CD14-positive monocyte (primary cell): ENCODE measurements at regions not wholly inside any gene's neighbourhood (a gene's known extent, or its start where the extent isn't known, plus 50 kb on each side); places are given as distances from the start of the nearest gene placed in this dataset.

Experiments
- DNase-seq, 3 donors: peaks; one replicate each; pipeline ENCODE4 v3.0.0-alpha.2; 2011 to 2022
- H2AFZ ChIP-seq: 2 replicates; pipeline ENCODE4 v1.6.0; 2012; ENCODE audit warnings: mild to moderate bottlenecking, low read depth, low read length, inconsistent platforms; ENCODE audit not compliant: insufficient read depth, poor library complexity, severe bottlenecking
- H3K27ac ChIP-seq, 2 donors: 1 replicate in 1 of 2; 2 replicates in 1 of 2; pipeline ENCODE4 v1.5.1; 2012 to 2013; ENCODE audit warnings: low read length in 2 of 2, control low read depth in 1 of 2, inconsistent platforms in 1 of 2, low read depth in 1 of 2, mild to moderate bottlenecking in 1 of 2
- H3K27me3 ChIP-seq, 2 donors: one replicate each; pipeline versions ENCODE4 v1.6.0 to v1.6.1; 2011 to 2013; ENCODE audit warnings: low read length in 2 of 2; ENCODE audit not compliant: control insufficient read depth in 2 of 2, insufficient read depth in 2 of 2
- H3K36me3 ChIP-seq, 2 donors: replicated peaks in 1 of 2; 1 replicate in 1 of 2; 2 replicates in 1 of 2; pipeline versions ENCODE4 v1.5.1 to v1.6.1; 2012 to 2013; ENCODE audit warnings: low read length in 2 of 2, control low read depth in 1 of 2, inconsistent platforms in 1 of 2, mild to moderate bottlenecking in 1 of 2; ENCODE audit not compliant: insufficient read depth in 2 of 2, control insufficient read depth in 1 of 2
- H3K4me1 ChIP-seq, 2 donors: 1 replicate in 1 of 2; 2 replicates in 1 of 2; pipeline versions ENCODE4 v1.5.1 to v1.6.1; 2012 to 2013; ENCODE audit warnings: low read length in 2 of 2, control low read depth in 1 of 2, inconsistent platforms in 1 of 2, mild to moderate bottlenecking in 1 of 2, moderate library complexity in 1 of 2; ENCODE audit not compliant: insufficient read depth in 2 of 2, control insufficient read depth in 1 of 2
- H3K4me2 ChIP-seq: replicated peaks from 2 replicates; pipeline ENCODE3; 2012; ENCODE audit warnings: low read length, moderate library complexity, mild to moderate bottlenecking; ENCODE audit not compliant: poor library complexity, severe bottlenecking; ENCODE audit errors: extremely low read depth
- H3K4me3 ChIP-seq, 3 experiments: fragments of 200-600 bp in 1 of 3; sonication (generic) in 1 of 3; replicated peaks in 1 of 3; 1 replicate in 2 of 3; 2 replicates in 1 of 3; pipeline ENCODE4 v1.5.1; 2011 to 2013; ENCODE audit warnings: low read length in 3 of 3, mild to moderate bottlenecking in 3 of 3, control low read depth in 2 of 3, low read depth in 2 of 3, inconsistent platforms in 1 of 3, moderate library complexity in 1 of 3
- H3K79me2 ChIP-seq: 2 replicates; pipeline ENCODE4 v1.6.0; 2012; ENCODE audit warnings: mild to moderate bottlenecking, control low read depth, inconsistent platforms, low read length, moderate library complexity; ENCODE audit not compliant: insufficient read depth
- H3K9ac ChIP-seq: 2 replicates; pipeline ENCODE4 v1.6.0; 2017; ENCODE audit warnings: low read length, mild to moderate bottlenecking; ENCODE audit not compliant: insufficient read depth, poor library complexity, severe bottlenecking
- H3K9me3 ChIP-seq, 2 donors: replicated peaks in 1 of 2; 1 replicate in 1 of 2; 2 replicates in 1 of 2; pipeline versions ENCODE4 v1.5.1 to v1.6.1; 2012 to 2013; ENCODE audit warnings: low read length in 2 of 2, control low read depth in 1 of 2; ENCODE audit not compliant: control insufficient read depth in 1 of 2, insufficient read depth in 1 of 2
- H4K20me1 ChIP-seq: 2 replicates; pipeline ENCODE4 v1.6.0; 2012; ENCODE audit warnings: mild to moderate bottlenecking, low read length, control low read depth, moderate library complexity; ENCODE audit not compliant: insufficient read depth
- H3K27ac Mint-ChIP-seq, 7 donors: one replicate each; pipeline ENCODE4 v1.8.0; 2020; ENCODE audit warnings: mild to moderate bottlenecking in 7 of 7, mixed read lengths in 7 of 7, moderate library complexity in 6 of 7, inconsistent platforms in 2 of 7
- H3K27me3 Mint-ChIP-seq, 3 donors: one replicate each; pipeline ENCODE4 v1.8.0; 2021 to 2022; ENCODE audit warnings: low read depth in 3 of 3, mild to moderate bottlenecking in 3 of 3, mixed read lengths in 3 of 3, moderate library complexity in 3 of 3, inconsistent platforms in 1 of 3
- H3K36me3 Mint-ChIP-seq, 2 donors: one replicate each; pipeline ENCODE4 v1.8.0; 2020; ENCODE audit warnings: mixed read lengths in 2 of 2, inconsistent platforms in 1 of 2, mild to moderate bottlenecking in 1 of 2
- H3K4me1 Mint-ChIP-seq: one replicate; pipeline ENCODE4 v1.8.0; 2020; ENCODE audit warnings: mild to moderate bottlenecking, mixed read lengths
- H3K4me3 Mint-ChIP-seq, 2 donors: one replicate each; pipeline ENCODE4 v1.8.0; 2020; ENCODE audit warnings: mild to moderate bottlenecking in 2 of 2, mixed read lengths in 2 of 2, moderate library complexity in 1 of 2
- H3K9me3 Mint-ChIP-seq, 7 donors: one replicate each; pipeline ENCODE4 v1.8.0; 2020 to 2022; ENCODE audit warnings: mixed read lengths in 7 of 7, mild to moderate bottlenecking in 6 of 7, moderate library complexity in 6 of 7, inconsistent platforms in 2 of 7
- CTCF ChIP-seq: fragments of 200-600 bp; IDR thresholded peaks from one replicate; pipeline ENCODE4 v1.8.0; 2022; ENCODE audit warnings: antibody characterized with exemption, mild to moderate bottlenecking
- WGBS: methylation state at CpG from one replicate; pipeline ENCODE4 v1.1.5; 2013; ENCODE audit warnings: missing lambda C conversion rate; ENCODE audit not compliant: insufficient coverage; 5-methylcytosine and 5-hydroxymethylcytosine counted together
- intact Hi-C, 2 donors: fragments of 100-400 bp; cut with micrococcal nuclease; formaldehyde crosslinking; loops; one replicate each; pipeline versions ENCODE4 v1.15.0 to v1.15.1; 2023

DNA sequence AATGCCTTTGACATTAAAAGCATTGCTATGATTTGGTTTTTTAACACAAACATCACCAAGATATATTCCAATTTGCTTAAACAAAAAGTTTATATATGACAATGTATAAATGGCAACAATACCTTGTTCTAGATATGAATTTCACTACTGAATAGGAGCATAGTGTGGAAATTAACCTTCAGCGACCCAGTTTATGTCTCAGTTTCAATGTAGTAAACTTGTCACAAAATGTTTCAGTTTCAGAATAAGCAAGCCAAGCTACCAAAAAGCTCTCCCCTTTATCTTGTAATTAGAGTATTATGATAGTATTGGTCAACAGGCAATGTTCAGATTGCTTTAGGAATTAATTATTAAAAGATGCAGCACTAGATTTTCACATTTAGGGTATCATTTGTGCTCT is 99.6 kb upstream of the PCDH15 start:
- Histone ChIP-seq H3K27ac (no peak overlapping the region), H2AFZ (no peak overlapping the region), H3K4me3 (no peak overlapping the region), H4K20me1 (no peaks in the 10 kb centered on the region), H3K9me3 (no peaks in the 10 kb centered on the region), H3K79me2 (no peaks in the 10 kb centered on the region), H3K27me3 (no peaks in the 10 kb centered on the region), H3K4me2 (no peak overlapping the region), H3K36me3 (no peaks in the 10 kb centered on the region), H3K4me1 (no peaks in the 10 kb centered on the region), H3K9ac (no peak overlapping the region)
- Mint-ChIP-seq H3K27me3 (peaks cover 0 to 2% (median 0%) of the 10 kb centered on the region in 3 donors), H3K9me3 (no peaks in the 10 kb centered on the region), H3K36me3 (no peaks in the 10 kb centered on the region), H3K27ac (no peak overlapping the region), H3K4me3 (no peak overlapping the region), H3K4me1 (no peaks in the 10 kb centered on the region)
- TF ChIP-seq CTCF: no peak
- intact Hi-C loops: no loop called here
- no peak for DNase-seq
- WGBS: no CpG with 5 or more reads among the region's 1 CpG

GRCh38 chr10:54880996-54881395 is 80.0 kb upstream of the PCDH15 start:
- H3K27me3 ChIP-seq: no peaks in the 10 kb centered on the region
- H3K27ac Mint-ChIP-seq: no peak overlapping the region
- intact Hi-C loops: no loop called here
- no peaks in the 10 kb centered on the region for H3K36me3 ChIP-seq
- H3K27ac ChIP-seq: no peak overlapping the region
- TF ChIP-seq CTCF: no peak
- no peaks in the 10 kb centered on the region for H3K4me1 ChIP-seq
- H3K9me3 Mint-ChIP-seq: peaks cover 0 to 2% (median 0%) of the 10 kb centered on the region in 7 donors
- H4K20me1 ChIP-seq: no peaks in the 10 kb centered on the region
- H3K4me1 Mint-ChIP-seq: no peaks in the 10 kb centered on the region
- H3K27me3 Mint-ChIP-seq: peaks cover 0 to 3% (median 0%) of the 10 kb centered on the region in 3 donors
- H3K4me3 Mint-ChIP-seq: no peak overlapping the region
- DNase-seq: no peak
- no peak overlapping the region for H3K4me3 ChIP-seq
- no peak overlapping the region for H3K4me2 ChIP-seq
- no peaks in the 10 kb centered on the region for H3K79me2 ChIP-seq
- no peak overlapping the region for H3K9ac ChIP-seq
- no peaks in the 10 kb centered on the region for H3K9me3 ChIP-seq
- no peak overlapping the region for H2AFZ ChIP-seq
- H3K36me3 Mint-ChIP-seq: no peaks in the 10 kb centered on the region
- 0% methylated on average over 1 of the region's 5 CpGs for WGBS
